ENCODE measurements at regions not wholly inside any gene's neighbourhood (a gene's known extent, or its start where the extent isn't known, plus 50 kb on each side); places are given as distances from the start of the nearest gene placed in this dataset.

- Histone ChIP-seq H3K27ac (ENCODE audit: low read length in 2 of 2) (no peak overlapping the region), H3K36me3 (replicated peaks in 1 of 2; ENCODE audit: control extremely low read depth in 1 of 2, control insufficient read depth in 1 of 2, extremely low read depth in 1 of 2, insufficient read depth in 2 of 2, low read length in 1 of 2) (no peaks in the 10 kb centered on the region), H3K4me3 (ENCODE audit: control extremely low read depth in 1 of 5, extremely low read depth in 1 of 5, insufficient read depth in 1 of 5, low read depth in 2 of 5, low read length in 4 of 5) (no peak overlapping the region), H2AFZ (ENCODE audit: insufficient read depth, low read depth, low read length, poor library complexity, severe bottlenecking) (no peak overlapping the region), H3K9ac (ENCODE audit: low read length) (no peak overlapping the region), H3K79me2 (ENCODE audit: control insufficient read depth, insufficient read depth, low read length) (no peaks in the 10 kb centered on the region), H3K27me3 (replicated peaks in 1 of 4; ENCODE audit: control extremely low read depth in 1 of 4, control insufficient read depth in 3 of 4, insufficient read depth in 4 of 4, low read length in 3 of 4) (no peaks in the 10 kb centered on the region), H4K20me1 (ENCODE audit: control insufficient read depth, insufficient read depth, low read length, poor library complexity, severe bottlenecking) (no peaks in the 10 kb centered on the region), H3K9me3 (ENCODE audit: control extremely low read depth in 1 of 3, control insufficient read depth in 2 of 3, insufficient read depth in 1 of 3, low read length in 2 of 3) (peaks cover 0 to 2% (median 0%) of the 10 kb centered on the region in 3 donors), H3K4me2 (replicated peaks; ENCODE audit: low read depth, low read length, poor library complexity, severe bottlenecking) (no peak overlapping the region), H3K4me1 (ENCODE audit: control insufficient read depth in 2 of 2, insufficient read depth in 2 of 2, low read length in 2 of 2) (no peaks in the 10 kb centered on the region)
- POLR2A ChIA-PET = no interaction called here
- no peak for DNase-seq
- ATAC-seq (ENCODE audit: low read depth) = no peak
- intact Hi-C loops (cut with micrococcal nuclease) = no loop called here
- H3K27me3 Mint-ChIP-seq = no peaks in the 10 kb centered on the region
- peaks cover 6% of the 10 kb centered on the region for H3K9me3 Mint-ChIP-seq (ENCODE audit: insufficient read depth)
- H3K4me1 Mint-ChIP-seq = no peaks in the 10 kb centered on the region
- WGBS (ENCODE audit: insufficient coverage) = 88% methylated on average over 7 of the region's 9 CpGs
- CTCF ChIA-PET = no interaction called here
- no peak overlapping the region for H3K4me3 Mint-ChIP-seq
- no peak overlapping the region for H3K27ac Mint-ChIP-seq
- no peak for TF ChIP-seq EZH2 (IDR thresholded peaks at IDR 0.05; ENCODE audit: borderline replicate concordance, insufficient read depth, low read depth, low read length, poor library complexity, severe bottlenecking)
- no peak for TF ChIP-seq CTCF (IDR thresholded peaks at IDR 0.05)
These were observed 1025.3 kb upstream of the CNTNAP5 start for GRCh38 chr2:122999821-123000220.

DNA sequence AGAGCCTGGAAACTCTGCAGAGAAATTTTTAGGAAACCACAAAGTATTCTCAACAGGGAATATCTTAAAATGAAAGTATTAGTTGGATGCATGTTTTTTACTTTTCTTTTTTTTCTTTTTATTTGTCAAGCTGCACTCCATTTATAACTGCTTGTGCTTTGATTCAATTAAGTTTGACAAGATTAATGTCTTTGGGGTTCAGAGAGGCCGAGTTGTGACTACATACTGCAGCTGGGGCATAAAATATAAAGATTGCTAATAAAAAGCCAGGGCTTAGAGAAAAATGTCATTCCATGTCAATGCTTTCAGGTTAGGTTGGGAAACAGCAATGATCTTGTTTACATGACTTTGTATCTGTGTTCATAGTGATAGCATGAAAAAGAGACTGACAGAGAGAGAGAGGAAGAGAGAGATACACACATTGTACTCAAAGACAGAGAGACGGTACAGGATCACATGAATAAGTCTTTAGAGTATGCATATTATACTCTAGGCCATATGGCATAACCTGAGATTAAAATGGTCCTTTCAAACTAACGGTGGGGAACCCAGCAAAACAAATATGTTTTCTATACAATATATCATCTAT lies 1022.3 kb upstream of the CNTNAP5 start:
- H3K4me2 ChIP-seq (replicated peaks; ENCODE audit: low read depth, low read length, poor library complexity, severe bottlenecking) = no peak overlapping the region
- no peaks in the 10 kb centered on the region for H3K79me2 ChIP-seq (ENCODE audit: control insufficient read depth, insufficient read depth, low read length)
- no peaks in the 10 kb centered on the region for H3K27me3 ChIP-seq (replicated peaks in 1 of 4; ENCODE audit: control extremely low read depth in 1 of 4, control insufficient read depth in 3 of 4, insufficient read depth in 4 of 4, low read length in 3 of 4)
- no peaks in the 10 kb centered on the region for H3K36me3 ChIP-seq (replicated peaks in 1 of 2; ENCODE audit: control extremely low read depth in 1 of 2, control insufficient read depth in 1 of 2, extremely low read depth in 1 of 2, insufficient read depth in 2 of 2, low read length in 1 of 2)
- ATAC-seq (ENCODE audit: low read depth) (no peak), DNase-seq (no peak)
- no peaks in the 10 kb centered on the region for H4K20me1 ChIP-seq (ENCODE audit: control insufficient read depth, insufficient read depth, low read length, poor library complexity, severe bottlenecking)
- 57% methylated on average over 1 of the region's 3 CpGs for WGBS (ENCODE audit: insufficient coverage)
- no peaks in the 10 kb centered on the region for H3K4me1 ChIP-seq (ENCODE audit: control insufficient read depth in 2 of 2, insufficient read depth in 2 of 2, low read length in 2 of 2)
- TF ChIP-seq EZH2 (IDR thresholded peaks at IDR 0.05; ENCODE audit: borderline replicate concordance, insufficient read depth, low read depth, low read length, poor library complexity, severe bottlenecking) (no peak), CTCF (IDR thresholded peaks at IDR 0.05) (no peak)
- H3K4me3 ChIP-seq (ENCODE audit: control extremely low read depth in 1 of 5, extremely low read depth in 1 of 5, insufficient read depth in 1 of 5, low read depth in 2 of 5, low read length in 4 of 5) = no peak overlapping the region
- H3K27me3 Mint-ChIP-seq = no peaks in the 10 kb centered on the region
- POLR2A ChIA-PET = no interaction called here
- H3K4me1 Mint-ChIP-seq = no peaks in the 10 kb centered on the region
- H3K9ac ChIP-seq (ENCODE audit: low read length) = no peak overlapping the region
- H3K9me3 Mint-ChIP-seq (ENCODE audit: insufficient read depth) = peaks cover 14% of the 10 kb centered on the region
- no peak overlapping the region for H3K27ac ChIP-seq (ENCODE audit: low read length in 2 of 2)
- H3K9me3 ChIP-seq (ENCODE audit: control extremely low read depth in 1 of 3, control insufficient read depth in 2 of 3, insufficient read depth in 1 of 3, low read length in 2 of 3) = peaks cover 1 to 11% (median 5%) of the 10 kb centered on the region in 3 donors
- H3K27ac Mint-ChIP-seq = no peak overlapping the region
- H2AFZ ChIP-seq (ENCODE audit: insufficient read depth, low read depth, low read length, poor library complexity, severe bottlenecking) = no peak overlapping the region
- no peak overlapping the region for H3K4me3 Mint-ChIP-seq
- CTCF ChIA-PET = no interaction called here
- intact Hi-C loops (cut with micrococcal nuclease) = no loop called here
